Lower leg skin (tissue), 4 donors: ENCODE measurements at regions not wholly inside any gene's neighbourhood (a gene's known extent, or its start where the extent isn't known, plus 50 kb on each side); places are given as distances from the start of the nearest gene placed in this dataset.

Experiments used
- DNase-seq, 2 donors: peaks; one replicate each; pipeline ENCODE4 v3.0.0-alpha.2; 2019; ENCODE audit warnings: low spot score in 2 of 2
- H3K4me3 ChIP-seq: fragments of 200-600 bp; sonication (generic); 2 replicates; pipeline ENCODE4 v1.5.1; 2017; ENCODE audit warnings: mild to moderate bottlenecking, low read depth; ENCODE audit not compliant: poor library complexity, severe bottlenecking
- CTCF ChIP-seq, 3 donors: fragments of 450-650 bp; IDR thresholded peaks; one replicate each; pipeline ENCODE4 v1.5.1; 2016; ENCODE audit warnings: antibody characterized with exemption in 3 of 3, mild to moderate bottlenecking in 3 of 3, moderate library complexity in 2 of 3
- POLR2A ChIP-seq, 2 donors: fragments of 450-650 bp; IDR thresholded peaks; one replicate each; pipeline ENCODE4 v1.6.1; 2016 to 2017; ENCODE audit warnings: antibody characterized with exemption in 2 of 2, mild to moderate bottlenecking in 1 of 2, moderate library complexity in 1 of 2
- WGBS, 2 donors: methylation state at CpG; one replicate each; pipeline ENCODE4 v1.1.5; 2018; 5-methylcytosine and 5-hydroxymethylcytosine counted together
- intact Hi-C: fragments of 100-400 bp; cut with DNase I; formaldehyde crosslinking; loops from one replicate; pipeline ENCODE4 v1.15.0; 2023; ENCODE audit warnings: low total_unique reads

DNA sequence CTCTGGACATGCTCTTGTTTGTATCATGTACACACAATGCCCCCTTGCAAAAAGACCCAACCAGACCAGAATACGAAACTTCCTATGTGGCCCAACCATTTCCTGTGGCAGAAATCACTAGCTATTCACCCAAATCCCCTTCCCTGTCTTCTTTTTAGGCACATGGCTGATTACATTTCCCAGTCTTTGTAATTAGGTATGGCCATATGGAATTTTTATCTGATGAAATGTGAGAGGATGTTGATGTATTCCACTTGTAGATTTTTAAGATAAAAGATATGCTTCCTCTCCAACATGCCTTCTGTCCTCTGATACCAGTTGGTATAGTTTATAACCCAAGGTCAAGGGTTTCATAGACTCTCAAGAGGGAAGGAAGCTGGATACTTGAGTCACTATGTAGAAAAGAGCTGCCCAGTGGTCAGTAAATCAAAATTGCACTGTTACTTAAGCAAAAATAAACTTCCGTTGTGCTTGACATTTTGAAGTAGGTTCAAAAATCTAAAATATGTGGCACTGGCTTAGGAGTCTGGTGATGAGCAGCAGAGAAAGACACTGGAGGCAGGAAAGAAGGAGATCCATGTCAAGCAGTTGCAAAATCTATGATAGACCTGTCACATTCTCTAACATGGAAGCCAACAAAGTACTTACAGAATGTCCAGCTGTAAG, 297.4 kb downstream of the SMAD2 start:
- TF ChIP-seq POLR2A (IDR thresholded peaks at IDR 0.05), result no peak
- TF ChIP-seq CTCF (IDR thresholded peaks at IDR 0.05), result no peak
- intact Hi-C loops, result no loop called here
- no peak overlapping the region for H3K4me3 ChIP-seq
- DNase-seq, result no peak
- WGBS, 2 donors, result 42 to 44% methylated on average over 2 of the region's 2 CpGs

GRCh38 chr18:47628893-47629292, 301.6 kb downstream of the SMAD2 start:
- no peak for TF ChIP-seq POLR2A (IDR thresholded peaks at IDR 0.05)
- TF ChIP-seq CTCF (IDR thresholded peaks at IDR 0.05), result no peak
- WGBS, 2 donors, result 60 to 61% methylated on average over 5 of the region's 5 CpGs
- no peak for DNase-seq
- H3K4me3 ChIP-seq, result no peak overlapping the region
- intact Hi-C loops, result no loop called here

DNA sequence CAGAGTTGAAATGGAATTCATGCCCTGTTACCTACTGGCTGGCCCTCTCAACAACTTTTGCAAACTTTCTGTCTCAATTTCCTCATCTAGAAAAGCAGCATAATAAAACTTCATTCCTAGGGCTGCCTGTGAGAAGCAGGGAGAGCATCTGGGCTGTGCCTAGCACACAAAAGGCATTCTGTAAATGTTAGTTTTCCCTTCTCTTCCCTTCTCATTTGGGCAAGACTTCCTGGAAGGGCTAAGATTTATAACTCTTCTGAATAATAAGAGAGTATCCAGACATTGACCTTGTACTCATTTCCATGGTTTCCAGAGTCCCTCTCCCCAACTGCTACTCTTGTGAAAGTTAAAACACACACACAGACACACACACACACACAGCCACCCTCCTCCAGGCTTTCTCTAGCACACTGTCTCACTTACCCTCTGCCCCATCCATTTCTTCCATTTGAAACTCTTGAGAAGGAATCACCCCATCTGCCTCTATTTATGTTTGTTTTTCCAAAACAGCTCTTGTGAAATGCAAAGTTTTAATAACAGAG, 302.1 kb downstream of the SMAD2 start:
- no peak overlapping the region for H3K4me3 ChIP-seq
- TF ChIP-seq POLR2A (IDR thresholded peaks at IDR 0.05), result no peak
- no peak for TF ChIP-seq CTCF (IDR thresholded peaks at IDR 0.05)
- intact Hi-C loops, result no loop called here
- DNase-seq, result no peak

DNA sequence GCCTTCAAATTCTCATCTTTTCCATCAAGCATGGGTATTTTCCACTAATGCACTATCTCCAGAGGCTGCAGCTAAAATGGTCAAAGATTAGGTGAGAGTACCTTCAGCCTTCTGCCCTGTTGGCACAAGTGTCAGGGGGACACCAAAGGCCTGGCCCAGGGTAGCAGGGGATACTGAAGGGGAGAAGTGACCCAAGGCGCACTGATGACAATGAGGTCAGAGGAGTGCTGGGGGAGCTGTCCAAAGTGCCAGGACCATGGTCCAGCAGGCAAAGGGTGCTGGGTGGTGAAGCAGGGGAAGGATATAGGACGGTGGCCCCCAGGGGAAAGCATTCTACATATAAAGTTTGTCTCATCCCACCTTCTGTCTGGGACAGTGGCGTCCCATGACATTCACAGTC, 303.4 kb downstream of the SMAD2 start:
- WGBS, 2 donors, result 64 to 66% methylated on average over 3 of the region's 3 CpGs
- intact Hi-C loops, result no loop called here
- no peak overlapping the region for H3K4me3 ChIP-seq
- TF ChIP-seq CTCF (IDR thresholded peaks at IDR 0.05) (no peak), POLR2A (IDR thresholded peaks at IDR 0.05) (no peak)
- no peak for DNase-seq

DNA sequence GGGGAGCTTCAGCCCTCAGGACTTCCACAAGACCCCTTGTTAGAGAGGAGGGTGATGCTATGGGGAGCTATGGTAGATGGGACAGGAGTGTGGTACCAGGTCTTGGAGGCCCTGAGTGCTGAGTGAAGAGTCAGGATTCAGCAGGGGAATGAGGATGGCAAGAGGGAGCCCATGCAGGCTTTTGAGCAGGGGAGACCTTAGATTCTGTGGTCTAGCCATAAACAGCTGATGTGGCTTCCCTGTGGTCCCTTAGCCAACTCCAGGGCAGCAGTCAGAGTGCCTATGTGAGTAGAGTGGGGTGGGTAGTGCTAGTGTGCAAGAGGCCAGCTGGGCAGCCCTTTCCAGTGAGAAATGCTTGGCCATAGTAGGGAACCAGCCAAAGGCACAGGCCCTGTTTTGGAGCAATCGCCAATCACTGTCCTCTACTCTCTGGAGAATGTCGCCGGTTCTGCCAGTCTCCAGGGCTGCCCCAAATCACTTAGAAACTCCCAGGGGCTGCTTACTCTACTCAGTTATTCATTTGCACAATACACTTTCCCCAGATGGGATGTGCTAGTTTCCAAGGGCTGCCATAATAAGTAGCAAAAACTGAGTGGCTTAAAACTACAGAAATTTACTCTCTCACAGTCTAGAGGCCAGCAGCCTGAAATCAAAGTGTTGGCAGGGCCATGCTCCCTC, 310.5 kb downstream of the SMAD2 start:
- 92 to 97% methylated on average over 3 of the region's 3 CpGs for WGBS, 2 donors
- TF ChIP-seq CTCF (IDR thresholded peaks at IDR 0.05), result no peak
- TF ChIP-seq POLR2A (IDR thresholded peaks at IDR 0.05), result no peak
- no peak for DNase-seq

More for the DNA sequence above, 310.5 kb downstream of the SMAD2 start:
- no peak overlapping the region for H3K4me3 ChIP-seq
- intact Hi-C loops, result no loop called here
